ENCODE measurements at regions not wholly inside any gene's neighbourhood (a gene's known extent, or its start where the extent isn't known, plus 50 kb on each side); places are given as distances from the start of the nearest gene placed in this dataset.

- FAIRE-seq (no peak), DNase-seq (ENCODE audit: extremely low spot score, insufficient read length, low read depth) (no peak)
These were observed 1042.1 kb downstream of the TUSC7 start for GRCh38 chr3:117751651-117752050.

- no peak for FAIRE-seq
- no peak for DNase-seq (ENCODE audit: extremely low spot score, insufficient read length, low read depth)
These were observed 1043.6 kb downstream of the TUSC7 start for GRCh38 chr3:117752984-117753717.

- DNase-seq (ENCODE audit: extremely low spot score, insufficient read length, low read depth) = no peak
- no peak for FAIRE-seq
These were observed 1044.5 kb downstream of the TUSC7 start for GRCh38 chr3:117754058-117754457.

GRCh38 chr3:117754841-117755240, 1045.3 kb downstream of the TUSC7 start:
- FAIRE-seq (no peak), DNase-seq (ENCODE audit: extremely low spot score, insufficient read length, low read depth) (no peak)

GRCh38 chr3:117756563-117756962, 1047.0 kb downstream of the TUSC7 start:
- FAIRE-seq = no peak
- no peak for DNase-seq (ENCODE audit: extremely low spot score, insufficient read length, low read depth)

- DNase-seq (ENCODE audit: extremely low spot score, insufficient read length, low read depth) (no peak), FAIRE-seq (no peak)
These were observed 1052.4 kb downstream of the TUSC7 start for GRCh38 chr3:117761703-117762620.

GRCh38 chr3:117762621-117763037, 1053.0 kb downstream of the TUSC7 start:
- no peak for FAIRE-seq
- no peak for DNase-seq (ENCODE audit: extremely low spot score, insufficient read length, low read depth)

- FAIRE-seq (no peak), DNase-seq (ENCODE audit: extremely low spot score, insufficient read length, low read depth) (no peak)
These were observed 1054.0 kb downstream of the TUSC7 start for GRCh38 chr3:117763561-117763960.

GRCh38 chr3:117768581-117768980, 1059.0 kb downstream of the TUSC7 start:
- FAIRE-seq = no peak
- DNase-seq (ENCODE audit: extremely low spot score, insufficient read length, low read depth) = no peak

- FAIRE-seq = no peak
- no peak for DNase-seq (ENCODE audit: extremely low spot score, insufficient read length, low read depth)
These were observed 1064.6 kb downstream of the TUSC7 start for GRCh38 chr3:117774130-117774529.

- no peak for DNase-seq (ENCODE audit: extremely low spot score, insufficient read length, low read depth)
- FAIRE-seq = no peak
These were observed 1076.8 kb downstream of the TUSC7 start for GRCh38 chr3:117786349-117786748.

GRCh38 chr3:117788061-117788460, 1078.5 kb downstream of the TUSC7 start:
- FAIRE-seq (no peak), DNase-seq (ENCODE audit: extremely low spot score, insufficient read length, low read depth) (no peak)

- FAIRE-seq (no peak), DNase-seq (ENCODE audit: extremely low spot score, insufficient read length, low read depth) (no peak)
These were observed 1078.9 kb downstream of the TUSC7 start for GRCh38 chr3:117788506-117788905.

- FAIRE-seq = no peak
- no peak for DNase-seq (ENCODE audit: extremely low spot score, insufficient read length, low read depth)
These were observed 1080.8 kb downstream of the TUSC7 start for GRCh38 chr3:117790235-117790987.

GRCh38 chr3:117793622-117794265, 1084.2 kb downstream of the TUSC7 start:
- FAIRE-seq = no peak
- DNase-seq (ENCODE audit: extremely low spot score, insufficient read length, low read depth) = no peak

- no peak for DNase-seq (ENCODE audit: extremely low spot score, insufficient read length, low read depth)
- no peak for FAIRE-seq
These were observed 1088.6 kb downstream of the TUSC7 start for GRCh38 chr3:117798221-117798620.

- DNase-seq (ENCODE audit: extremely low spot score, insufficient read length, low read depth) = no peak
- no peak for FAIRE-seq
These were observed 1089.3 kb downstream of the TUSC7 start for GRCh38 chr3:117798687-117799386.

GRCh38 chr3:117799387-117799735, 1089.8 kb downstream of the TUSC7 start:
- DNase-seq (ENCODE audit: extremely low spot score, insufficient read length, low read depth) = no peak
- FAIRE-seq = no peak

- DNase-seq (ENCODE audit: extremely low spot score, insufficient read length, low read depth) = no peak
- FAIRE-seq = no peak
These were observed 1092.3 kb downstream of the TUSC7 start for GRCh38 chr3:117801912-117802239.
